ENCODE measurements at regions not wholly inside any gene's neighbourhood (a gene's known extent, or its start where the extent isn't known, plus 50 kb on each side); places are given as distances from the start of the nearest gene placed in this dataset.

- H3K4me3 ChIP-seq (ENCODE audit: low read depth, low read length, poor library complexity, severe bottlenecking) = no peak overlapping the region
- BruUV-seq (replicated peaks) = no TSS peak
- no peaks in the 10 kb centered on the region for H3K4me1 ChIP-seq (ENCODE audit: insufficient read depth, low read length, poor library complexity, severe bottlenecking)
- H3K9me2 ChIP-seq (ENCODE audit: insufficient read depth, low read length) = no peaks in the 10 kb centered on the region
- H3K36me3 ChIP-seq (ENCODE audit: insufficient read depth, low read length) = no peaks in the 10 kb centered on the region
- no peaks in the 10 kb centered on the region for H3K9me3 ChIP-seq (ENCODE audit: low read length)
- H4K20me1 ChIP-seq (ENCODE audit: insufficient read depth, low read length) = no peaks in the 10 kb centered on the region
- ChIA-PET POLR2A (no interaction called here), CTCF (ENCODE audit: unreplicated experiment) (no interaction called here)
- no peak for DNase-seq (ENCODE audit: low spot score)
- H2AFZ ChIP-seq (ENCODE audit: low read length) = no peak overlapping the region
- TF ChIP-seq, protein P1, sequence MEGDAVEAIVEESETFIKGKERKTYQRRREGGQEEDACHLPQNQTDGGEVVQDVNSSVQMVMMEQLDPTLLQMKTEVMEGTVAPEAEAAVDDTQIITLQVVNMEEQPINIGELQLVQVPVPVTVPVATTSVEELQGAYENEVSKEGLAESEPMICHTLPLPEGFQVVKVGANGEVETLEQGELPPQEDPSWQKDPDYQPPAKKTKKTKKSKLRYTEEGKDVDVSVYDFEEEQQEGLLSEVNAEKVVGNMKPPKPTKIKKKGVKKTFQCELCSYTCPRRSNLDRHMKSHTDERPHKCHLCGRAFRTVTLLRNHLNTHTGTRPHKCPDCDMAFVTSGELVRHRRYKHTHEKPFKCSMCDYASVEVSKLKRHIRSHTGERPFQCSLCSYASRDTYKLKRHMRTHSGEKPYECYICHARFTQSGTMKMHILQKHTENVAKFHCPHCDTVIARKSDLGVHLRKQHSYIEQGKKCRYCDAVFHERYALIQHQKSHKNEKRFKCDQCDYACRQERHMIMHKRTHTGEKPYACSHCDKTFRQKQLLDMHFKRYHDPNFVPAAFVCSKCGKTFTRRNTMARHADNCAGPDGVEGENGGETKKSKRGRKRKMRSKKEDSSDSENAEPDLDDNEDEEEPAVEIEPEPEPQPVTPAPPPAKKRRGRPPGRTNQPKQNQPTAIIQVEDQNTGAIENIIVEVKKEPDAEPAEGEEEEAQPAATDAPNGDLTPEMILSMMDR (conservative IDR thresholded peaks at IDR 0.05; ENCODE audit: low read length) = no peak
- TF ChIP-seq EZH2phosphoT487 (IDR thresholded peaks at IDR 0.05; ENCODE audit: borderline replicate concordance, low read depth, low read length) = no peak
- H3K4me2 ChIP-seq (ENCODE audit: low read length) = no peak overlapping the region
- intact Hi-C loops (cut with micrococcal nuclease; ENCODE audit: unreplicated experiment) = no loop called here
- no peak overlapping the region for H3K27ac ChIP-seq (ENCODE audit: low read depth, low read length, poor library complexity, severe bottlenecking)
- H3K79me2 ChIP-seq (ENCODE audit: insufficient read depth, low read depth, low read length) = no peaks in the 10 kb centered on the region
Observed at GRCh38 chr6:3627956-3628835, 123.3 kb downstream of the PXDC1 start.

GRCh38 chr6:3627501-3627900, 124.0 kb downstream of the PXDC1 start:
- DNase-seq (ENCODE audit: low spot score) = no peak
- H3K79me2 ChIP-seq (ENCODE audit: insufficient read depth, low read depth, low read length) = no peaks in the 10 kb centered on the region
- no peaks in the 10 kb centered on the region for H4K20me1 ChIP-seq (ENCODE audit: insufficient read depth, low read length)
- H3K9me3 ChIP-seq (ENCODE audit: low read length) = no peaks in the 10 kb centered on the region
- H3K4me1 ChIP-seq (ENCODE audit: insufficient read depth, low read length, poor library complexity, severe bottlenecking) = no peaks in the 10 kb centered on the region
- TF ChIP-seq, protein P1 (conservative IDR thresholded peaks at IDR 0.05; ENCODE audit: low read length) = no peak
- no peak for TF ChIP-seq EZH2phosphoT487 (IDR thresholded peaks at IDR 0.05; ENCODE audit: borderline replicate concordance, low read depth, low read length)
- H3K4me3 ChIP-seq (ENCODE audit: low read depth, low read length, poor library complexity, severe bottlenecking) = no peak overlapping the region
- BruUV-seq (replicated peaks) = no TSS peak
- intact Hi-C loops (cut with micrococcal nuclease; ENCODE audit: unreplicated experiment) = no loop called here
- H3K4me2 ChIP-seq (ENCODE audit: low read length) = no peak overlapping the region
- CTCF ChIA-PET (ENCODE audit: unreplicated experiment) = no interaction called here
- no peaks in the 10 kb centered on the region for H3K9me2 ChIP-seq (ENCODE audit: insufficient read depth, low read length)
- H3K36me3 ChIP-seq (ENCODE audit: insufficient read depth, low read length) = no peaks in the 10 kb centered on the region
- H3K27ac ChIP-seq (ENCODE audit: low read depth, low read length, poor library complexity, severe bottlenecking) = no peak overlapping the region
- POLR2A ChIA-PET = no interaction called here
- H2AFZ ChIP-seq (ENCODE audit: low read length) = no peak overlapping the region

GRCh38 chr6:3625980-3626563, 125.4 kb downstream of the PXDC1 start:
- no peak overlapping the region for H3K27ac ChIP-seq (ENCODE audit: low read depth, low read length, poor library complexity, severe bottlenecking)
- CTCF ChIA-PET (ENCODE audit: unreplicated experiment) = no interaction called here
- no peaks in the 10 kb centered on the region for H3K9me3 ChIP-seq (ENCODE audit: low read length)
- H4K20me1 ChIP-seq (ENCODE audit: insufficient read depth, low read length) = no peaks in the 10 kb centered on the region
- DNase-seq (ENCODE audit: low spot score) = no peak
- intact Hi-C loops (cut with micrococcal nuclease; ENCODE audit: unreplicated experiment) = no loop called here
- no peak overlapping the region for H2AFZ ChIP-seq (ENCODE audit: low read length)
- H3K79me2 ChIP-seq (ENCODE audit: insufficient read depth, low read depth, low read length) = no peaks in the 10 kb centered on the region
- POLR2A ChIA-PET = no interaction called here
- no peak overlapping the region for H3K4me2 ChIP-seq (ENCODE audit: low read length)
- H3K9me2 ChIP-seq (ENCODE audit: insufficient read depth, low read length) = no peaks in the 10 kb centered on the region
- no peak for TF ChIP-seq EZH2phosphoT487 (IDR thresholded peaks at IDR 0.05; ENCODE audit: borderline replicate concordance, low read depth, low read length)
- TF ChIP-seq, protein P1 (conservative IDR thresholded peaks at IDR 0.05; ENCODE audit: low read length) = no peak
- no peaks in the 10 kb centered on the region for H3K36me3 ChIP-seq (ENCODE audit: insufficient read depth, low read length)
- no TSS peak for BruUV-seq (replicated peaks)
- H3K4me3 ChIP-seq (ENCODE audit: low read depth, low read length, poor library complexity, severe bottlenecking) = no peak overlapping the region
- no peaks in the 10 kb centered on the region for H3K4me1 ChIP-seq (ENCODE audit: insufficient read depth, low read length, poor library complexity, severe bottlenecking)

All from OCI-LY7 (cell line).